ENCODE measurements at regions not wholly inside any gene's neighbourhood (a gene's known extent, or its start where the extent isn't known, plus 50 kb on each side); places are given as distances from the start of the nearest gene placed in this dataset.

- H3K4ac ChIP-seq (replicated peaks; ENCODE audit: insufficient read length, low read depth, low read length): no peak overlapping the region
- H3K18ac ChIP-seq (ENCODE audit: extremely low read depth, low read length): no peak overlapping the region
- H4K8ac ChIP-seq (ENCODE audit: extremely low read depth, insufficient read depth, low read length): no peak overlapping the region
- no peaks in the 10 kb centered on the region for H4K20me1 ChIP-seq (replicated peaks in 1 of 2; ENCODE audit: control insufficient read depth in 1 of 2, insufficient read depth in 2 of 2, low read length in 2 of 2)
- H3K79me1 ChIP-seq (ENCODE audit: low read depth, low read length): no peaks in the 10 kb centered on the region
- H3K9ac ChIP-seq (replicated peaks in 1 of 4; ENCODE audit: extremely low read depth in 1 of 4, low read depth in 3 of 4, low read length in 3 of 4): no peak overlapping the region
- no peak overlapping the region for H3K4me2 ChIP-seq (ENCODE audit: insufficient read depth in 1 of 2, low read depth in 2 of 2, low read length in 2 of 2)
- H2BK120ac ChIP-seq (replicated peaks; ENCODE audit: low read depth, low read length): no peak overlapping the region
- DNase-seq (ENCODE audit: low read depth in 1 of 2, low spot score in 2 of 2): no peak
- no peak overlapping the region for H3K4me3 ChIP-seq (ENCODE audit: extremely low read depth in 1 of 4, insufficient read depth in 2 of 4, low read depth in 3 of 4, low read length in 4 of 4)
- H2AK5ac ChIP-seq (ENCODE audit: low read depth, low read length): no peak overlapping the region
- WGBS, 2 experiments (ENCODE audit: extremely low coverage in 1 of 2, insufficient coverage in 1 of 2, insufficient read length in 1 of 2, insufficient replicate concordance in 2 of 2, low coverage in 1 of 2, low lambda C conversion rate in 2 of 2, missing lambda C conversion rate in 1 of 2): 90% methylated on average over 7 of the region's 7 CpGs; no CpG with 5 or more reads in 1 of the 2 experiments
- H2AFZ ChIP-seq (ENCODE audit: low read length): no peak overlapping the region
- no peaks in the 10 kb centered on the region for H3K27me3 ChIP-seq (replicated peaks in 1 of 4; ENCODE audit: control insufficient read depth in 3 of 4, extremely low read depth in 1 of 4, insufficient read depth in 3 of 4, low read length in 3 of 4)
- H3K23me2 ChIP-seq (ENCODE audit: low read depth, low read length): no peaks in the 10 kb centered on the region
- POLR2A ChIA-PET (ENCODE audit: partially characterized antibody): no interaction called here
- no peak overlapping the region for H2BK5ac ChIP-seq (ENCODE audit: low read depth, low read length)
- no peaks in the 10 kb centered on the region for H3K79me2 ChIP-seq (ENCODE audit: control insufficient read depth in 1 of 2, insufficient read depth in 2 of 2, low read length in 2 of 2)
- H3K14ac ChIP-seq (ENCODE audit: insufficient read length): no peak overlapping the region
- H3K56ac ChIP-seq (replicated peaks; ENCODE audit: insufficient read length, low read depth, low read length): no peak overlapping the region
- FAIRE-seq: no peak
- H3K9me3 ChIP-seq (ENCODE audit: insufficient read depth in 2 of 2, low read depth in 1 of 2, low read length in 1 of 2): no peaks in the 10 kb centered on the region
- no peaks in the 10 kb centered on the region for H3K4me1 ChIP-seq (replicated peaks in 1 of 4; ENCODE audit: control insufficient read depth in 3 of 4, insufficient read depth in 4 of 4, low read length in 3 of 4)
- CTCF ChIA-PET (ENCODE audit: partially characterized antibody): interaction anchor here (0.6 kb wide), 1 partner anchor 43 kb away, joined by 3 read pairs; no protein-coding TSS in a partner anchor
- no peak overlapping the region for H3K23ac ChIP-seq (ENCODE audit: insufficient read length)
- H3K36me3 ChIP-seq (ENCODE audit: control insufficient read depth in 2 of 4, insufficient read depth in 4 of 4, low read length in 3 of 4): no peaks in the 10 kb centered on the region
- no peak overlapping the region for H2BK15ac ChIP-seq (ENCODE audit: low read length)
- no peak overlapping the region for H4K5ac ChIP-seq (ENCODE audit: insufficient read length, low read depth, low read length)
- H2BK20ac ChIP-seq (ENCODE audit: low read length): no peak overlapping the region
- H4K91ac ChIP-seq (replicated peaks; ENCODE audit: insufficient read length, low read length): no peak overlapping the region
- no peak overlapping the region for H3K27ac ChIP-seq (ENCODE audit: low read depth, low read length)
- TF ChIP-seq SIRT6 (IDR thresholded peaks at IDR 0.05; ENCODE audit: low read length) (no peak), SIX5 (IDR thresholded peaks at IDR 0.05; ENCODE audit: low read depth, low read length) (no peak), KDM4A (IDR thresholded peaks at IDR 0.05; ENCODE audit: low read depth, low read length, severe bottlenecking) (no peak), RXRA (IDR thresholded peaks at IDR 0.05; ENCODE audit: insufficient read depth, low read depth, low read length) (no peak), CBX5 (IDR thresholded peaks at IDR 0.05; ENCODE audit: low read depth, low read length) (no peak), ZNF274 (IDR thresholded peaks at IDR 0.05; ENCODE audit: borderline replicate concordance, extremely low read depth, low read length) (no peak), CTCF (IDR thresholded peaks at IDR 0.05; ENCODE audit: control extremely low read depth in 1 of 3, insufficient read depth in 1 of 3, low read depth in 1 of 3, low read length in 3 of 3) (no peak), CHD1 (IDR thresholded peaks at IDR 0.05; ENCODE audit: low read depth, low read length) (no peak), PHF8 (conservative IDR thresholded peaks at IDR 0.05; ENCODE audit: low read depth, low read length) (no peak), USF2 (IDR thresholded peaks at IDR 0.05; ENCODE audit: low read length) (no peak), POLR2AphosphoS5 (IDR thresholded peaks at IDR 0.05; ENCODE audit: low read depth, low read length) (no peak)
- H2BK12ac ChIP-seq (ENCODE audit: low read depth, low read length): no peak overlapping the region
Observed at GRCh38 chr13:105567951-105568525, 967.4 kb downstream of the EFNB2 start.
